ENCODE measurements at regions not wholly inside any gene's neighbourhood (a gene's known extent, or its start where the extent isn't known, plus 50 kb on each side); places are given as distances from the start of the nearest gene placed in this dataset.

DNA sequence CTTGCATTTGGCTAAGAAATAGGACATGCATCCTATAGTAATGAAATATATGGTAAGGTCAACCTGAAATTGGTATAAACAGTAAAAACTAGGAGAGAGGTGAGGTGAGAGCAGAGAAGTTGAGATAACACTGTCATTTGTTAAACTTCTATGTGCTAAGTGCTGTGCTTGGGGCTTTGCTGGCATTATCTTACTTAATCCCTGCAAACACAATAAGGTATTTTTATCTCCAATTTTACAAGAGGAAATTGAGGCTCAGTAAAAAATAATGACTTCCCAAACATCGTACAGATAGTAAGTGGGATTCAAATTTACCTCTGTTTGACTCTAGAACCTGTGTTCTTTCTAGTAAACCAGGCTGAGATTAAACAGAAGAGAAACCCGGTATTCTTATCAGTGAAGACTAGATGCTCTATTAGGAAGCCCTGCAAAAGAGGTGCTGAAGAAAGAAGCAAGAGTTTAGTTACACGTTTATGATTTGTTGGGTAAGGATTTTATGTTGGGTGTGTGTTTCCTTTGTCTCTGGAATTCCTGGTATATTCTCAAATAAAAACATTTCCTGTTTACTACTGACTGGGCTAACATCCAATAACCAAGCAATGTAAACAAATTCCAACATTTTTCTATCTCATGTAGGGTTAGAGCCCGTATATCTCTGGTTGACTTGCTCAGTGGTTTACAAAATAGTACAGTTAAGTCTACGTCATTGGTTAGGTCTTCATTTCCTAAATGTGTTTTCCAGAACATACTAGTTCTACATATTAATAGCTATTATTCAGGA, 137.3 kb upstream of the FNDC3A start:
- ATAC-seq, result no peak
- no peak for DNase-seq
- intact Hi-C loops (cut with micrococcal nuclease), result no loop called here

GRCh38 chr13:48839171-48839570, 136.5 kb upstream of the FNDC3A start:
- intact Hi-C loops (cut with micrococcal nuclease), result no loop called here

DNA sequence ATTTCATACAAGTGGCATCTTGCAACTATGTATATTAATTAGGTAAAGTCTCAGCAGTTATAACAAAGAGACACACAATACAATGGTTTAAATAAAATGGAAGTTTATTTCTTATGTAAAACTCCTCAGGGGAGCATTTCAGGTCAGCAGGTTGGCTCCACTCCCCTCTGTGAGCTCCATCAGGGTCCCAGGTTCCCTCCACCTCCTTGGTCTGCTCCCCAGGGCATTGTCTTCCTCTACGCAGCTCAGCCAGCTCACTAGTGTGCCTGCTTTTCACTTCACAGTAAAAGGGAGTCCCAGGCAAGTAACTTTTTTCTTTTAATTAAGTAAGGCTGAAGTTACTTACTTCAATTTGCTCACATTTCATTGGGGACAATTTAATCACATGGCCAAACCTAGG, 135.3 kb upstream of the FNDC3A start:
- ATAC-seq (no peak), DNase-seq (no peak)
- intact Hi-C loops (cut with micrococcal nuclease), result no loop called here

More at GRCh38 chr13:48839171-48839570, 136.5 kb upstream of the FNDC3A start:
- DNase-seq (no peak), ATAC-seq (no peak)

- intact Hi-C loops (cut with micrococcal nuclease), result no loop called here
- no peak for ATAC-seq
- no peak for DNase-seq
These were observed 133.4 kb upstream of the FNDC3A start for GRCh38 chr13:48842316-48842715.

- ATAC-seq (no peak), DNase-seq (no peak)
- intact Hi-C loops (cut with micrococcal nuclease), result no loop called here
These were observed 131.9 kb upstream of the FNDC3A start for GRCh38 chr13:48843630-48844380.

DNA sequence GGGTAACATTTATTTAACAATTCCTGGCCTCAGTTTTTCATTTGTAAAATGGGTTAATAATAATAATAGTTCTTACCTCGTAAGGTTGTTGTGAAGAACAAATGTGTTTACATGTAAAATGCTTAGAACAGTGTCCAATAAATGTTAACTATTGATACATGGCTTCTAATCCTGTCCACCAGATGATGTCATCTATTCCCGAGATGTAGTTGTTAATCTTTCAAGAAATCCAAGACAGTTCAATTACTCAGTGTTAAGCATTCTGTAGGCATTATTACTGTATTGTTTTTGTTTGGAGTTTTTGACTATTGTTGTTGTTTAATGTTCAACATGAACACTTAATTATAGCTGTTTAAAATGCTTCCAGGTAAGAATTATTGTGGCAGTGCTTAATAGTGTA, 131.0 kb upstream of the FNDC3A start:
- ATAC-seq (no peak), DNase-seq (no peak)
- intact Hi-C loops (cut with micrococcal nuclease), result no loop called here

- ATAC-seq (no peak), DNase-seq (no peak)
- intact Hi-C loops (cut with micrococcal nuclease), result no loop called here
These were observed 126.2 kb upstream of the FNDC3A start for GRCh38 chr13:48849515-48849914.

DNA sequence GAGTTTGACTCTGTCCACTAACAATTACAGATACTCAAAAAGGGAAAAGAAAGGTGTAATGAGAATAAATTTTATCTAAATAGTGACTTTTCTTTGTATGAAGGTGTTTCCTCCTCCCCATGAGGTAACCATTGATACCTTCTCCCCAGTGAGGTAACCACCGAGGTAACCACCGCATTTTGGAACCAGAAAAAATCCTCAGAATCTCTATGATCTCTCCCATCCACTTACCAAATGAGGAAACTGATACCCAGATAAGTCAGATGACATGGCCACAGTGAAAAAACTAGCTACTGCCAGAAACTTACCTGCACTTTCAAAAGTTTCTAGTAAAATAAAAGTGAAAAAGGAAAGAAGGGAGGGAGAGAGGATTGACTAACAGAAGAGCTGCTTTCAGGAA, 124.0 kb upstream of the FNDC3A start:
- ATAC-seq (no peak), DNase-seq (no peak)
- intact Hi-C loops (cut with micrococcal nuclease), result no loop called here

- ATAC-seq (no peak), DNase-seq (no peak)
- intact Hi-C loops (cut with micrococcal nuclease), result no loop called here
These were observed 122.6 kb upstream of the FNDC3A start for GRCh38 chr13:48852911-48853727.

DNA sequence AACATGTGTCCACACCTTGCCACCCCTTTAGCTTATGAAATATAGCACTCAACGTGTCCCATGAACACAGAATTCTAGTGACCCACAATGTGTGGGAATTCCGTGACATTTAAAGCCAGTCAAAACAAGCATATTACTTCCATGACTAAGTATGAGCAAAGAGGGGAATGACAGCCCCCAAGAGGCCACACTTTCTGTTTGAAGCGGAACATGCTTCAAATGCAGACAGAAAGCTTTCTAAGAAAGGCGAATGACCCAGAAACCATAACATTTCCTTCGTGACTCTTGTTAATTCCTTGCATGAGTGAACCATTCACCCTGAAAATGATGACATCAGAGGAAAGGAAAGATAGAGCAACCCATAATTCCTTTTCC, 122.0 kb upstream of the FNDC3A start:
- intact Hi-C loops (cut with micrococcal nuclease), result no loop called here
- DNase-seq (no peak), ATAC-seq (no peak)

DNA sequence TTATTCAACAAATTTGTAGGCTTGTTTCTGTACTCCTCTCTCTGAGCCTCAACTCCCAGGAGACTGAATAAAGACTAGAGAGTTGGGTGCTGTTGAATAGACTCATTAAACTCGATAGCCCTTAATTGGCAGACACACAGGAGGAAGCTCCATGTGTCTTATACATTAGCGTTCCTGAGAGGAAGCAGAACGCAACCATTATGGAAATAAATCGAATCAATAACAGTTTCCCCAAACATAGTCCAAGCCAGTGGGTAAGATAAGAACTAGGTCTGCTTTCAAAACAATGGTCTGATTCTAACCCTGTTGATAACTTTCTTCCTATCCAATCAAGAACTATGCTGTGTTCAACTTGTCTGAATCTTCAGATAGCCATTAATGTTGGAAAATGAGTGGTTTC, 118.1 kb upstream of the FNDC3A start:
- intact Hi-C loops (cut with micrococcal nuclease), result no loop called here

DNA sequence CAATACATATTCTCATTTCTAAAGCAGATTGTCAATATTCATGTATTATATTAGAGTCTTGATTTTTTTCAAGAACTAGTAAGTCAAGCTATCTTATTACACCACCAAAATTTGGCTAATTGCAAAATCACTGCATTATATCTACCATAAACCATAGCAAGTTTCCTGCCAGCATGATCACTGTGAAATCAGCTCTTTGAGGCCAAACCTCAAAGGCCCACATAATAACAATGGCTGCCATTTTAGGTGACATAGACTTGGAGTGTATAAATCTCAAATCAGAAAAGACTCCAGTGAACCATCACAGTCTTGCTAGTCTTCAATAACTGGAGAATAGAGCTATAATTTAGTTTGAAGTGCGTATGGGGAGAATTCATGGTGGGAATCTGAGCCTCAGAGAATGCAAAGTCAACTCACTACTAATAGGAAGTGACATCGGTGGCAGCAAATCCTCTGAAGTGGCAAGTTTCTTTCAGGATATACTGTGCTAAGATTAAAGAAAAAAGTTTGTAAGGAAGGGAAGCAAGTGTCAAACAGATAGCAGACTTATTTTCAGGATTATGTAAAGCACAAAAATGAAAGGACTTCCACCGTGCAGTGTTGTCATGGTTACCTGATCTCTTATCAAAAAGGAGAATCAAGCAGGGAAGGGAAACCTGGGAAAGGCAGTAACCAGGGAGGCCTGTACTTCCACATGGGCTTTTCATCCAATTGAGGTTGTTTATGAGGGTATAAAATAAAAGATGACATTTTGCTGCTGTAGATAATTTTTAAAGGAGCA, 117.4 kb upstream of the FNDC3A start:
- intact Hi-C loops (cut with micrococcal nuclease), result no loop called here
- no peak for DNase-seq
- no peak for ATAC-seq

More for the DNA sequence above, 118.1 kb upstream of the FNDC3A start:
- no peak for ATAC-seq
- no peak for DNase-seq

DNA sequence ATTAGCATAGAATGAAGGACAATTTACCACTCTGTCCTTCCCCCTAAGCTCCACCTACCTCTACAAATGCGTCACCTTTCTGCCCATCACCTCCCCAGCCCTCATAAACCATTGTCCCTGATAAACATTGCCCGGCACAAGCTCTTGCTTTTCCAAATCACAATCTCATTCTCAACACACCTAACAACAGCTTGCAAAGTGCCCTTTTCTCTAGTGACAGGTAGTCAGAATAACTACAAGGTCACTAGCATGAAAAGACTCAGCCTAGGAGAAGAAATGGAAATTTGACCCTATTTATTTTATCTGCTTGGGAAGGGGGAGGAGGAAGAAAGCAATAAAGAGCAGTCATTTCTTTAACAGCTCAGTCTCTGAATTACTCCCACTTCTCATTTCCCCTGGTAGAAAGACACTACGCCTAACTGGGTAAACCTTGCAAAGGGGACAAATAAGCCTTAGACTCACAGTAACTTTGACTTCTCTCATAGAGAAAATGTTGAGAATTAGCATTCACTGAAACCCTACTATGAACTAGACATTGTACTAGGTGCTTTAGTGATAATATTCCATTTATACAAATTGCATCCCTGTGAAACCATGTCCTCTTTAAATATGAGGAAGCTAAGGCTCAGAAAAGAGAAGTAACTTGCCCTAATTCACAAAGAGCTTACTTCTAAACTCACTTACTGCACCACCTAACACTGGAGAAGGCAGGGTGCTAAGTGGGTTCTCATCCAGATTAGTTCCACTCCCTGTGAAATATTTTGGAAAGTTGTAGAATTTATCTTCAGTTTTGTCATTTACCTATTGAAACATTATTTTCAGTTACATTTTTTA, 116.2 kb upstream of the FNDC3A start:
- intact Hi-C loops (cut with micrococcal nuclease), result no loop called here
- ATAC-seq (peak; percentile 37), DNase-seq (no peak)

- no peak for DNase-seq
- intact Hi-C loops (cut with micrococcal nuclease), result no loop called here
- no peak for ATAC-seq
These were observed 115.3 kb upstream of the FNDC3A start for GRCh38 chr13:48860364-48860763.

GRCh38 chr13:48862572-48862971, 113.1 kb upstream of the FNDC3A start:
- intact Hi-C loops (cut with micrococcal nuclease), result no loop called here
- ATAC-seq (no peak), DNase-seq (no peak)

- no peak for ATAC-seq
- intact Hi-C loops (cut with micrococcal nuclease), result no loop called here
- DNase-seq, result no peak
These were observed 111.6 kb upstream of the FNDC3A start for GRCh38 chr13:48864100-48864499.

- ATAC-seq (peak; percentile 54), DNase-seq (no peak)
- intact Hi-C loops (cut with micrococcal nuclease), result no loop called here
These were observed 109.5 kb upstream of the FNDC3A start for GRCh38 chr13:48866249-48866648.

DNA sequence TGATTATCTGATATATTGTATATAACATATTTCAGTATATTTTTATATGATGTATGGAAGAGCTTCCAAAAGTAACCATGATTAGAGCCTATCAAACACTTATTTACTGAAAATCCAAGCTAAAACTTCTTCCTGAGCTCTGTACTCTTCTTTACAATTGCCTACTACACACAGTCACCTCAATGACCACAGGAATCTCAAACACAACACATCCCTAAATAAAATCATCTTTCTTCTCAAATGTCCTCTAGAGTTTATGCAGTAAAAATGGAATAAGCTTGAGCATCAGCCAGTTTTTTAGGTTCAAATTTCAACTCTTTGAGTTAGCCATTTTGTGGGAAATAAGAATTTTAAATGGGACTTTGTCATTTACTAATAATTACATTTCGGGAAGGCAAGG, 102.6 kb upstream of the FNDC3A start:
- DNase-seq (no peak), ATAC-seq (no peak)
- intact Hi-C loops (cut with micrococcal nuclease), result no loop called here

Measured in left ventricle myocardium superior (tissue), 1 donor.